ENCODE measurements at regions not wholly inside any gene's neighbourhood (a gene's known extent, or its start where the extent isn't known, plus 50 kb on each side); places are given as distances from the start of the nearest gene placed in this dataset.

- no peak for ATAC-seq
- no peak for TF ChIP-seq TCF4 (CRISPR knock-in tag; IDR thresholded peaks at IDR 0.05; ENCODE audit: borderline replicate concordance)
- TF ChIP-seq RARB (CRISPR knock-in tag; IDR thresholded peaks at IDR 0.05), result no peak
- TF ChIP-seq PATZ1 (CRISPR knock-in tag; IDR thresholded peaks at IDR 0.05; ENCODE audit: borderline replicate concordance), result no peak
- TF ChIP-seq ZFP3 (CRISPR knock-in tag; IDR thresholded peaks at IDR 0.05), result no peak
- no peak for TF ChIP-seq CSDC2 (CRISPR knock-in tag; IDR thresholded peaks at IDR 0.05)
- TF ChIP-seq ZNF70 (CRISPR knock-in tag; IDR thresholded peaks at IDR 0.05), result no peak
- no peak for TF ChIP-seq BACH2 (CRISPR knock-in tag; IDR thresholded peaks at IDR 0.05; ENCODE audit: borderline replicate concordance)
- TF ChIP-seq CSRNP3 (CRISPR knock-in tag; IDR thresholded peaks at IDR 0.05), result no peak
- no peak for TF ChIP-seq GLIS3 (CRISPR knock-in tag; IDR thresholded peaks at IDR 0.05)
Observed at GRCh38 chr1:216944864-216945510, 221.8 kb upstream of the ESRRG start.

GRCh38 chr1:216937491-216937890, 214.3 kb upstream of the ESRRG start:
- TF ChIP-seq CSRNP3 (CRISPR knock-in tag; IDR thresholded peaks at IDR 0.05), result no peak
- no peak for TF ChIP-seq ZNF8 (CRISPR knock-in tag; IDR thresholded peaks at IDR 0.05)
- TF ChIP-seq BACH2 (CRISPR knock-in tag; IDR thresholded peaks at IDR 0.05; ENCODE audit: borderline replicate concordance), result no peak
- no peak for TF ChIP-seq ZNF70 (CRISPR knock-in tag; IDR thresholded peaks at IDR 0.05)
- TF ChIP-seq POU6F1 (CRISPR knock-in tag; IDR thresholded peaks at IDR 0.05; ENCODE audit: borderline replicate concordance, low read depth), result no peak
- no peak for TF ChIP-seq ZNF565 (CRISPR knock-in tag; conservative IDR thresholded peaks at IDR 0.05; ENCODE audit: low read depth)
- TF ChIP-seq CSDC2 (CRISPR knock-in tag; IDR thresholded peaks at IDR 0.05), result no peak
- TF ChIP-seq ZFP30 (CRISPR knock-in tag; IDR thresholded peaks at IDR 0.05), result no peak
- TF ChIP-seq ISL1 (CRISPR knock-in tag; IDR thresholded peaks at IDR 0.05), result no peak
- no peak for TF ChIP-seq PATZ1 (CRISPR knock-in tag; IDR thresholded peaks at IDR 0.05; ENCODE audit: borderline replicate concordance)
- TF ChIP-seq ESRRG (CRISPR knock-in tag; IDR thresholded peaks at IDR 0.05), result no peak
- no peak for TF ChIP-seq ZC3H10 (CRISPR knock-in tag; IDR thresholded peaks at IDR 0.05)
- no peak for TF ChIP-seq ARNTL (CRISPR knock-in tag; IDR thresholded peaks at IDR 0.05; ENCODE audit: borderline replicate concordance, low read depth)
- TF ChIP-seq ZFP3 (CRISPR knock-in tag; IDR thresholded peaks at IDR 0.05), result no peak
- TF ChIP-seq OSR1 (CRISPR knock-in tag; IDR thresholded peaks at IDR 0.05), result no peak
- no peak for TF ChIP-seq TOX (CRISPR knock-in tag; IDR thresholded peaks at IDR 0.05; ENCODE audit: borderline replicate concordance)
- TF ChIP-seq CREB5 (CRISPR knock-in tag; IDR thresholded peaks at IDR 0.05; ENCODE audit: low read depth), result no peak
- no peak for TF ChIP-seq PPARA (CRISPR knock-in tag; IDR thresholded peaks at IDR 0.05; ENCODE audit: borderline replicate concordance)
- peak; percentile 83 for ATAC-seq

Measured in SK-N-SH treated with all-trans-retinoic acid at 6 μM for 48 hours (cell line).